ENCODE measurements at regions not wholly inside any gene's neighbourhood (a gene's known extent, or its start where the extent isn't known, plus 50 kb on each side); places are given as distances from the start of the nearest gene placed in this dataset.

- TF ChIP-seq EZH2 (IDR thresholded peaks at IDR 0.05; ENCODE audit: borderline replicate concordance, low read length) (no peak), CTCF (conservative IDR thresholded peaks at IDR 0.05 in 1 of 2, IDR thresholded peaks at IDR 0.05 in 1 of 2; ENCODE audit: extremely low read depth in 1 of 2, insufficient read depth in 1 of 2, low read depth in 1 of 2, low read length in 2 of 2) (no peak)
Observed at GRCh38 chr1:14165371-14165801, 433.1 kb upstream of the KAZN start.

All from mammary epithelial cell (primary cell).